HG02885 (cell line): ENCODE measurements at regions not wholly inside any gene's neighbourhood (a gene's known extent, or its start where the extent isn't known, plus 50 kb on each side); places are given as distances from the start of the nearest gene placed in this dataset.

ENCODE experiments used
- ATAC-seq: cut with Tn5 transposase; IDR thresholded peaks from one replicate; pipeline ENCODE4 v1.9.1; 2021; ENCODE audit warnings: mild to moderate bottlenecking; ENCODE audit not compliant: unreplicated experiment, poor library complexity

GRCh38 chr17:63232565-63233310 lies 213.4 kb downstream of the CYB561 start:
- no peak for ATAC-seq

GRCh38 chr17:63240106-63240505 lies 206.0 kb downstream of the CYB561 start:
- ATAC-seq = no peak

- ATAC-seq = no peak
Measured at GRCh38 chr17:63246344-63246743, 199.8 kb downstream of the CYB561 start.

GRCh38 chr17:63247706-63248105 lies 198.4 kb downstream of the CYB561 start:
- no peak for ATAC-seq

GRCh38 chr17:63249256-63250004 lies 196.7 kb downstream of the CYB561 start:
- ATAC-seq = no peak

- no peak for ATAC-seq
Measured at GRCh38 chr17:63250830-63251229, 195.3 kb downstream of the CYB561 start.

GRCh38 chr17:63258785-63259184 lies 187.3 kb downstream of the CYB561 start:
- ATAC-seq = no peak

- no peak for ATAC-seq
Measured at GRCh38 chr17:63262751-63263476, 183.2 kb downstream of the CYB561 start.

- no peak for ATAC-seq
Measured at GRCh38 chr17:63265526-63265925, 180.6 kb downstream of the CYB561 start.

GRCh38 chr17:63267846-63268245 lies 178.3 kb downstream of the CYB561 start:
- no peak for ATAC-seq

GRCh38 chr17:63268827-63269226 lies 177.3 kb downstream of the CYB561 start:
- ATAC-seq = no peak

- no peak for ATAC-seq
Measured at GRCh38 chr17:63270610-63271009, 175.5 kb downstream of the CYB561 start.

- ATAC-seq = no peak
Measured at GRCh38 chr17:63274146-63274545, 172.0 kb downstream of the CYB561 start.

- ATAC-seq = no peak
Measured at GRCh38 chr17:63275318-63275970, 170.7 kb downstream of the CYB561 start.

GRCh38 chr17:63275971-63276745 lies 169.9 kb downstream of the CYB561 start:
- ATAC-seq = no peak

- no peak for ATAC-seq
Measured at GRCh38 chr17:63276821-63277220, 169.3 kb downstream of the CYB561 start.

GRCh38 chr17:63277629-63278028 lies 168.5 kb downstream of the CYB561 start:
- ATAC-seq = no peak

- no peak for ATAC-seq
Measured at GRCh38 chr17:63278728-63279442, 167.2 kb downstream of the CYB561 start.

GRCh38 chr17:63279498-63280230 lies 166.4 kb downstream of the CYB561 start:
- no peak for ATAC-seq
